GM12865 (cell line): ENCODE measurements at regions not wholly inside any gene's neighbourhood (a gene's known extent, or its start where the extent isn't known, plus 50 kb on each side); places are given as distances from the start of the nearest gene placed in this dataset.

Experiments
- DNase-seq: peaks from one replicate; pipeline ENCODE4 v3.0.0; 2010; ENCODE audit warnings: low read depth
- H3K4me3 ChIP-seq: 2 replicates; pipeline ENCODE4 v1.5.1; 2011; ENCODE audit warnings: mild to moderate bottlenecking, low read depth, low read length, control low read depth
- CTCF ChIP-seq: IDR thresholded peaks from 2 replicates; pipeline ENCODE4 v1.5.1; 2011; ENCODE audit warnings: low read length, control low read depth, low read depth, inconsistent platforms; ENCODE audit not compliant: insufficient read depth; ENCODE audit errors: missing control alignments

GRCh38 chr14:29222671-29223268 is 456.2 kb downstream of the FOXG1 start:
- no peak overlapping the region for H3K4me3 ChIP-seq
- TF ChIP-seq CTCF, result peak; percentile 45
- peak; percentile 63 for DNase-seq

GRCh38 chr14:29223947-29224346 is 457.4 kb downstream of the FOXG1 start:
- no peak overlapping the region for H3K4me3 ChIP-seq
- DNase-seq, result no peak

GRCh38 chr14:29227631-29228030 is 461.0 kb downstream of the FOXG1 start:
- no peak for TF ChIP-seq CTCF
- DNase-seq, result no peak

More at GRCh38 chr14:29223947-29224346, 457.4 kb downstream of the FOXG1 start:
- no peak for TF ChIP-seq CTCF

GRCh38 chr14:29232153-29232552 is 465.6 kb downstream of the FOXG1 start:
- DNase-seq, result no peak
- H3K4me3 ChIP-seq, result no peak overlapping the region
- no peak for TF ChIP-seq CTCF

More at GRCh38 chr14:29227631-29228030, 461.0 kb downstream of the FOXG1 start:
- H3K4me3 ChIP-seq, result no peak overlapping the region

GRCh38 chr14:29232711-29233110 is 466.1 kb downstream of the FOXG1 start:
- no peak overlapping the region for H3K4me3 ChIP-seq
- no peak for DNase-seq
- TF ChIP-seq CTCF, result no peak

GRCh38 chr14:29233188-29233587 is 466.6 kb downstream of the FOXG1 start:
- TF ChIP-seq CTCF, result no peak
- no peak for DNase-seq
- H3K4me3 ChIP-seq, result no peak overlapping the region

GRCh38 chr14:29235991-29236390 is 469.4 kb downstream of the FOXG1 start:
- no peak overlapping the region for H3K4me3 ChIP-seq
- no peak for TF ChIP-seq CTCF
- DNase-seq, result no peak
